ENCODE measurements at regions not wholly inside any gene's neighbourhood (a gene's known extent, or its start where the extent isn't known, plus 50 kb on each side); places are given as distances from the start of the nearest gene placed in this dataset.
"Not testable (repeated sequence)": the region's sequence is repeated elsewhere in the genome, so short reads cannot be mapped to it uniquely, and the experiment has no call there.

DNA sequence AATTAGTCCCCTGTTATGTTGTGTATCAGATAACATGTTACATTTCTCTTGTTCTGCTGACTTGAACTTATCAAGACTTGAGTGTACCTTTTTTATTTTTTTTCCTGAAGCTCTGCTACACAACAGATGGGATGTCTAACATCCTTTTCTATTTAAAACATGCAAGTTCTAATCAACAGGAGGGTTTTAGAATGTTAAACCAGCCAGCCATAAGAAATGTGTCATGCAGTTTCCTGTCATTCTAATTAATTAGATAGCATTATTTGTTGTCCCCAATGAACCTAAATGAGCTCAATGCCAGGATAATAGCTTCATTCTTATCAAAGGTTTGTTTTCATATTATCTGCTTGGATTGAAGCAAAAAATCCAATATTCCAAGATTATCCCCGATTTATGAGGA is 958.2 kb downstream of the PCDH7 start:
- DNase-seq: no peak

GRCh38 chr4:31682796-31683195 is 962.6 kb downstream of the PCDH7 start:
- DNase-seq: no peak

GRCh38 chr4:31687717-31688342 is 967.7 kb downstream of the PCDH7 start:
- no peak for DNase-seq

DNA sequence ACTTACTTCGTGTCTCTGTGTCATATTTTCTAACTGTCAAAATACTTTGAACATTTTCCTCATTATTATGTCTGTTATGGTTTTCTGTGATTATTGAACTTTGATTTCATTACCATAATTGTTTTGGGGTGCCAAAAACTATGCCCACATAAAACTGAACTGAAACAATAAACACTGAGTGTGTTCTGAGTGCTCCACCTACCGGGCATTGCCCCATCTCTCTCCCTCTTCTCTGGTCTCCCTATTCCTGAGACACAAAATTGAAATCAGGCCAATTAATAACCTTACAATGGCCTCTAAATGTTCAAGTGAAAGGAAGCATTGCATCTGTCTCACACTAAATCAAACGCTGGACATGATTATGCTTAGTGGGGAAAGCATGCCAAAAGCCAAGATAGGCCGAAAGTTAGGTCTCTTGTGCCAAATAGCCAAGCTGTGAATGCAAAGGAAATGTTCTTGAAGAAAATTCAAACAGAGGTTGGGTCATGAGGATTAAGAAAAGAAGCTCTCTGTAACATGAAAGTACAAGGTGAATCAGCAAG is 972.3 kb downstream of the PCDH7 start:
- DNase-seq: peak; percentile 11 to 63

DNA sequence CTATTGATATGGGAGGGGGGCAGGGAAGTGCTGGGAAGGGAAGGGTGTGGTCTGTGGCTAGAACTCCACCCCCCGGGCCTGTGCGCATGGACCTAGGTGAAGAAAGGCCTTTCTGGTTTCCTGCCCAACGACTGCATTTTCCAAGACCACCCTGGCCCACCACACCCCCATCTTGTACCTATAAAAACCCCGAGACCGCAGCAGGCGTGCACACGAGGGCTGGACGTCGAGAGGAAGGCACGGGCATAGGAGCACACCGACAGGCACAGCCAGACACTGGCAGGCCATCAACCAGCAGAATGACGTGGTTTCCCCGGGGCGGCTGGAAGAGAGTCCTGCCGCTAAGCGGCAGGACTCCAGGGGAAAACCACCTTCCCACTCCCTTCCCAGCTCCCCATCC is 981.1 kb downstream of the PCDH7 start:
- no peak for DNase-seq

DNA sequence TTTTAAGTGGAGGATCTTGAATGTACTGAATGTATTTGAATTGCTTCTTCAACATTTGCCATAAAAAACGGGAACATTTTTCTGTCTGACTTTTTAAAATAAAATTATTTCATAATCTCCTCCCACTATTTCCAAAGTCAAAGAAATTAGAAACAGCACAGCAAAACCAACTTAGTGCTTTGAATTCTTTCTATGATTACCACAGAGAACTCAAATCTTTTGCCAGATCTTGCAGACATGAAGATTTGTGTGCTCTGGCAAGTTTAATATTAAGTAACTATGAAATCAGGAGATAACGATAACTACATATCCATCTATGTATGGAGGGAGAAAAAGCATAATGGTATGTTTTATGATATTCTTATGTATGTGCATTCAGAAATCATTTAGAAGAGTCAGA is 982.2 kb downstream of the PCDH7 start:
- no peak for DNase-seq

DNA sequence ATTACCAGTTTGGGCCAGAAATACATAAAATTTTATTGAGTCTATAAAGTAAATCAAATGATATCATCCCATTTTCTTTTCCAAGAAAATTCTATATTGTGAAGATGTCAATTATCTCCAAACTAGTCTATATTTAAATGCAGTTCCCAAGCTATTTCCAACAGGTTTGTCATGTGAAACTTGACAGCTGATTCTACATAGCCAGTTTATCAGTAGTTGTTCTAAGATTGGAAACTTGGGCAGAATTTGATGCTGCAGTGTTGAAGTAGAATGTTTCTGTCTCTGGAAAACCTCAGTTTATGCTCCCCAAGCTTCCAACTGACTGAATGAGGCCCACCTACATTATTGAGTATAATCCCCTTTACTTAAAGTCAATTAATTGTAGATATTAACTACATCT is 994.1 kb downstream of the PCDH7 start:
- no peak for DNase-seq

DNA sequence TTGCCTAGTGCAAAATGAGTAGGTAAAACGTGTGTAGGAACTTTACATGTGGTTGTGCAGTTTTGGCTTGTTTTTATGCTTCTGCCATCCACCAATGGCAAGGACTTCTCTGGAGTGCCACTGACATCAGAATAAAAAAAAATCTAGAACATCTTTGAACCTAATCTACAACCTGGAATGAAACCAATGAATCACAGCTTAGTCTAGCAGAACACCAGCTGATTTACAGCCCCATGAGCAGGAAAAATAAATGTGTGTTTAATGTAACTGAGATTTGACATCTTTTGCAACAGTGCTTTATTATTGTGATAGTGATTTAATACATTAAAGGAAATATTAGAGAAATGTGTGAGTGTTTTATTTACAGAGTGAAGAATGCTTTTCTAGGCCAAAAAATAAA is 995.1 kb downstream of the PCDH7 start:
- DNase-seq: no peak

GRCh38 chr4:31727030-31727429 is 1006.9 kb downstream of the PCDH7 start:
- no peak for DNase-seq

GRCh38 chr4:31735004-31735403 is 1014.8 kb downstream of the PCDH7 start:
- DNase-seq: no peak

DNA sequence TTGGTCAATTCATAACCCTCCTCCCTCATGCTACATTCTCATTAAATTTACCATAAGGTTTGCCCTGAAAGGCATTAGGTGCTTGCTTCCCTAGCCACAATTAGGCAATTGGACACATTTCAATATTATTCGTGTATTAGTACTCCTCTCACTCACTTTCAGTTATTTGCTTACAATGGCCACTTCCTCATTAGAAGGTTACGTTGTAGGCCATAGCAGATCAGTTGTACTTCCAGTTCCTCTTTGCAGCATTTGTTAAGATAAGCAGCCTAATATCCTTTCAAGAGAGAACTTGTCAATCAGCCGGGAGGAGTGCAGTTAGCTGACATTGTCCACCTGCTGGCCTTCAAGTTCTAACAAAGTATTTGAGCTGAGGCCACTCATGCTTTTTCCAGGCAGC is 1017.2 kb downstream of the PCDH7 start:
- no peak for DNase-seq

- DNase-seq: no peak
Measured at GRCh38 chr4:31741326-31741725, 1021.2 kb downstream of the PCDH7 start.

DNA sequence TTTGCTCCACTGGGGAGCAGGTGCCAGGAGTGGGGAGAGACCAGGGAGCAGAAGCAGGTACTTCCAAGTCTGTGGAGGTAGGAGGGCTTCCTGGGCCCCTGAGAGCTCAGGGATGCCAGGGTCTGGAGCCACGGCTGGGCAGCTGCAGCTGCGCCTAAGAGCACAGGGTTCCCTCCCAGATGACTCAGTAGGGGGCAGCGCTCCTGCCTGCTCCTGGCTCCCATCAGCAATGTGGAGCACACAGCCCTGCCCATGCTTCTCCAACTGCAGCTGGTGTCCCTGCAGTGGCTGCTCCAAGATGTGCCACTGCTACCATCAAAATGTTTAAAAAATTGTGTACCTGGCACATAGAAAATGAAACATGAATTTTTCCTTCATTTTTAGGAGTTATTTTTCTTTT is 1028.2 kb downstream of the PCDH7 start:
- DNase-seq: no peak

GRCh38 chr4:31750581-31750980 is 1030.4 kb downstream of the PCDH7 start:
- not testable (repeated sequence) for DNase-seq

GRCh38 chr4:31755751-31756150 is 1035.6 kb downstream of the PCDH7 start:
- no peak for DNase-seq

DNA sequence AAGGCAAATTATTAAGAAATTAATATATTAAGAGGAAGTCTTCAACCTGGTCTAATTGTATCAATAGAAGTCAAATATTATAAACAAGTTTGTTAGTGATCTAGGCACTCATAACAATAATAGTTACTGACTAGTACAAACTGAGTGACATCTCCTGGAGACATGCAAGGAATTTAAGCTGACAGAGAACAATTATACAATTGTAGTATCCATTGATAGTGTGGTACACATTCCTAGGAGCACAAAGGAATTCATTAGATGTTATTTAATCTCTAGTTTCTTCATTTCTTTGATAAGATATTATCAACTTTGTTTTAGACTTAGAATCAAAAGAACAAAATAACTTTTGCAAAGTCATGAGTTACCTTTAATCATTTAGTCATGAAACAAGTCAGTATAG is 1048.6 kb downstream of the PCDH7 start:
- DNase-seq: no peak

DNA sequence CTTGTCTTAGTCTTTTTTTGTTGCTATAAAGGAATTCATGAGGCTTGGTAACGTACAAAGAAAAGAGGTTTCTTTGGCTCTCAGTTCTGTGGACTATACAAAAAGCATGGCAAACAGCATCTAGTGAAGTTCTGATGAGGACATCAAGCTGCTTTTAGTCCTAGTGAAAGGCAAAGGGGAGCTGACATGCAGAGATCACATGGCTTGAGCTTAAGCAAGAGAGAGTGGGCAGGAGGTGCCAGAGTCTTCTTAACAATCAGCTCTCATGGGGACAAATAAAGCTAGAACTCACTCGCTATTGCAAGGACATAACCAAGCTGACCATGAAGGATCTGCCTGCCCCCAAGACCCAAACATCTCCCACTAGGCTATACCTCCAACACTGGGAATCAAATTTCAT is 1063.1 kb downstream of the PCDH7 start:
- DNase-seq: no peak

GRCh38 chr4:31784558-31784957 is 1064.4 kb downstream of the PCDH7 start:
- no peak for DNase-seq

GRCh38 chr4:31787701-31788100 is 1067.5 kb downstream of the PCDH7 start:
- DNase-seq: no peak

- no peak for DNase-seq
Measured at GRCh38 chr4:31788676-31789075, 1068.5 kb downstream of the PCDH7 start.

DNA sequence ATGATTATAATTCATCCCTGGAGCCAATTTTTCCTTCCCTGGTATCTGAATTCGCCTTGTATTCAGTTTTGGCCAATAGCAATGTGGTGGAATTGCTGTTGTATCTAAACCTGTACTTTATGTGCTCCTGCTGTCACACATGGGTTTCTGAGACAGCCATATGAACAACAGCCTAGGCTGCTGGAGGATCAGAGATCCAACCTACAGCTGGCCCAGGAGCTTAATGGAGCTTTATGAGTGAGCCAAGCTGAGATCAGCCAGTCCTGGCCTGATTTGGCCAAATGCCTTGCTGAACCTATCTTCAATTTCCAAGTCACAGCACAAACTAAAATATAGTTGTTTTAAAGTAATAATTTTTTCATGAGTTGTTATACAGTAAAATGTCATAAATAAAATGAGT is 1071.5 kb downstream of the PCDH7 start:
- peak in 1 of 2 experiments; percentile 34 for DNase-seq

- DNase-seq: no peak
Measured at GRCh38 chr4:31793907-31794306, 1073.7 kb downstream of the PCDH7 start.

- DNase-seq: not testable (repeated sequence)
Measured at GRCh38 chr4:31797052-31797451, 1076.9 kb downstream of the PCDH7 start.

DNA sequence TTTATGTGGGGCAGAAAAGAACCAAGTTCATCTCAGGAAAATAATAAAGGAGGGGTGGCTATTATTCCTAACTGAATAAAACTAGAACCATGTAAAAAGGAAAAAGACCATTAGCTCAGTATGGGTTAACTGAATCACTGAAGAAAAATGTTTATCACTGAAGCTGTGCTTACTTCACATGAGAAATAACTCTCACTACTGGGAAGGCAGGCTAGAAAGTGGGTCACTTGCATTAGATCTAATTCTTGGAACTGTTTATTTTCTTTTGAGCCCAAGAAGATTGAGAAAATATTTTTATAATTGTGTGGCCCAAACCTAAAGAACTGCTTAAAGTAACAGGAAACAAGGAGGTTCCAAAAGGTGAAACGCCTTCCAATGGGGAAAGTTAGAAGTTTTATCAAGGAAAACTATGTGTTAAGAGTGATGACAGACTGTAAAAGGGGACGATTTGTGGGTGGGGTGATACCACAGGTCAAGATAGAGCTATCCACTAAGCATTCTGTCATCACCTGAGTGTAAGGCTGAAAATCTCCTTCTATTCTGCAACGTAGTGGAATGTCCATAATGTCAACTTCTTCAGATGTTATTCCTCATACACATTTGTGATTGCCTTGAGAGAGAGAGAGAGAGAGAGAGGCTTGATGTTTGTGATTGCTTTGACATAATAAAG is 1083.5 kb downstream of the PCDH7 start:
- no peak for DNase-seq

DNA sequence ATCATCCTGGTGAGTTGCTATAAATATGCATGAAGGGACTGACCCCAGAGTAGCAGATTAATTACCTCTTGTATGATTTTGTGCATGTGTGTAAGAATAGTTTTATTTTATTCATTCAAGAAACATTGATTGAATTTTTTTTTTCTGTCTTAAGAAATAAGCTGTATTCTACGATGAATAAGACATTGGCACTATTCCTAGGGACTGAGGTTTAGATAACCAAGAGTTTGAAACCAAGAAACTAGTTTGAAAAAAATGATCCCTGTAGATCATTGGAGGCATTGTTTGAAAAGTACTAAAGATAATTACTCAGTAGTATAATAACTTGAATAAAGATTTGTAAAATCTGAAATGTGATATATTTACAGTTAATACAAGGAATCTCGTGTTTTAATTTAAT is 1086.9 kb downstream of the PCDH7 start:
- DNase-seq: no peak

All from NCI-H446 (cell line).